TTC549 (cell line): ENCODE measurements at regions not wholly inside any gene's neighbourhood (a gene's known extent, or its start where the extent isn't known, plus 50 kb on each side); places are given as distances from the start of the nearest gene placed in this dataset.

Experiments
- FAIRE-seq: peaks from 2 replicates; lab custom pipeline; 2012; peaks lifted over from hg19 to GRCh38; lab: Jason Lieb, UNC

DNA sequence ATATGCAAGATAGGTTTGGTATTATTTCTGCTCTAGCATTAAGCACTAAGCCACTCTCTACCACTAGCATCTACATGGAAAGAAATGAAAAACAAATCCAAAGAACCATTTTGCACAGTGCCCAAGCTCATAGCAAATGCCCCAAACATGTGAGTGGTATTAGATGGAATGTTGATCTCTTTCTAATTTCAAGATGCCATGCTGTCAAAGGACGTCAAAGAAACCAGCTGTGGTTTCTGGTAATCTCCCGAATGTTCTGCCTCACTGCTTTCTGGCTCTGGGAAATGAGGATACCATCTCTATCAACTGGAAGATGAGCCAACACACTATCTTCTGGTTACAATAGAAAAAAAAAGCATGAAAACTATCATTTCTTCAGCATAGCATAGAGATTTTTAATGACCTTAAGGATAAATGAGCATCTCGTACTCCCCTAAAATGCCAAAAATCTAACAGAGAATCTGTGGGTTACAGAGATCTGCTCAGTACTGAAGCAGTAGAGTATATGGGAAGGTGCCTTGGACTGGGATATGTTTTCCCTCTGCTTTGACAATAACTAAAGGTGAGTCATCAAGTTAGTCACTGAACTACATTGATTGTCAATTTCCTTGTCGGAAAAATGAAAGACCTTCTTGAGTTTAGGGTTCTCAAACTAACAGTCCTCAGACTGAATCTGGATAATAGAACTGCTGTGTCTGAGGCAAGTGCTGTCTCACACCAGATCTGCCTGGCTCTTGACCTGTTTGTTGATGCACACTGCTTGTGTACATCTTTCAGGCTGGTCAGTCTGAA, 244.8 kb upstream of the NCKAP5 start:
- no peak for FAIRE-seq

DNA sequence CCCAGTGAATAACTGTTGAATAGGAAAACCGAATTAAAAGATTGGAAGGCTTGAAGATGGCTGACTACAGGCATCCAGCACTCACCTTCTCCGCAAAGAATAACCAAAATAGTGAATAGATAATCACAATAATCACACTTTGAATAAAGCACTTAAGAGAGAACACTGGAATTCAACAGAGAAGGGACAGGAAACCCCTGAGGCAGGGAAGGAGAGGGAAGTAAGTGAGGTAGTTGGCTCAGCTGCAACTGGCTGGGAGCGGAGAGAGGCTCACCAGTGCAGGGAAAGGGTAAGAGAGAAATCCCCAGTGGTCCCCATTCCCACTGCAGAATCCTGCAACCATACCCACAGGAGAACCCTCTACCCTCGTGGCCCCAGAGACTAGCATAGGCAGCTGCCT, 246.6 kb upstream of the NCKAP5 start:
- no peak for FAIRE-seq

DNA sequence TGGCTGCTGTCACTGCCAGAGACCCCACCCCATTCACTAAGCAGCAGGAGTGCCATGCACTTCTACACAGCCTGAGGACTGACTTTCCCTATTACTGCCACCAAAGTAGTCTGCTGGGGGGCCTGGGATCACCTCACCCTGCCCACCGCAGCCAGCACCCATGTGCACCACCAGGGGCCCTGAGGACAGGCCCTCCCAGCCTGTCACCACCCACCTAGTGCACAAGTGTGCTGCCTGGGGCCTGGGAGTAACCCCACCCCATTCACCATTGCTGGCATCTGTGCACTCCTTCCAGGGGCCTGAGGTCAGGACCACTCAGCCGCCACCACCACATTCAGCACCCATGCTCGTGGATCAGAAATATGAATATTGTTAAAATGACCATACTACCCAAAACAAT, 247.8 kb upstream of the NCKAP5 start:
- no peak for FAIRE-seq

DNA sequence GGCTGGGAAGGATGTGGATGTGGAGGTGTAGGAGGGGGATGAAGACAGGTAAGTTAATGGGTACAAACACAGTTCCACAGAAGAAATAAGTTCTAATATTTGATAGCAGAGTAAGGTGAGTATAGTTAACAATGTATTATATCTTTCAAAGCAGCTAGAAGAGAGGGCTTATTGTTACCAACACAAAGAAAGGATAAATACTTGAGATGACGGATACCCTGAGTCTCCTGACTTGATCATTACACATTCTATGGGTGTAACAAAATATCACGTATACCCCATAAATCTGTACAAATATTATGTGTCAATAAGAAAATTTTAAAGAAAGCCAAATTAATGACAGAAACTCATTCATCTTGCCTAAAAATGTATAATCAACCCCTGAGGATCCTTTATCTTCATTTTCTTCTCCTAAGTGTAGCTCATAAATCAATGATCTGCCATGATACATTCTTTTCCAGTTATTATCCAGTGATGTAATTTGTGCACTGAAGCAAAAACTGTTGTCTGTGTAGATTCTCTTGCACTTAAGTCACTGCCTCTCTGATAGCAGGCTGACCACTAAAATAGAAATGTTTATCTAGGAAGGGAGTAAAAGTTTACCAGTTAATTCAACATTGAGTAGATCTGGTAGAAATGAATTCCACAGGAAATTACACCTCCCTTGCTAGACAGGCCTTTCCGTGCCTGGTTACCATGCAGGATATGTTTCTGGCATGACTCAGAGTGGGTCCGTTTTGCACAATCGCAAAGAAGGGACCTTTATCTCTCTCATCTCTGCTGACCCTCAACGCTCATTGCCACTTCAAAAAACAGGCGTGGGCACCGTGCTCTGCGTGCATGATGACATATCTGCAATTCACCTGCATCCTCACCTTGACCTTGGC, 249.7 kb upstream of the NCKAP5 start:
- no peak for FAIRE-seq

DNA sequence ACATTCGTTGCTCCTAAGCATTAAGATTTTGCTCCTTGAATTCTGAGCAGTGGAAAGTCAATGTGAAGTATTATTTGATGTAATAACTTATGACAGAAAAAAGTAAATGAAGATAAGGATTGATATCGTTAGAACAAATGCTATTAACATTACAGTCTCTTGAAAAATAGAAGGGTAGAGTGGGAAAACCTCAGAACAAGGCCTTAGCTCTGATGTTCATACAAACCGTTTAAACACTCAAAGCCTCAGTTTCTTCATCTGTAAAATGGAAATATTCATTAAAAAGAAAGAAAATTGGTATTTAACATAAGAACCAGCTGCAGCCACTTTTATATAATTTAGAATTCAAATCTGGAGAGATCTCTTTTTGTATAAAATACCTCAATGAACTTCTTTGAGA, 250.4 kb upstream of the NCKAP5 start:
- FAIRE-seq = no peak

DNA sequence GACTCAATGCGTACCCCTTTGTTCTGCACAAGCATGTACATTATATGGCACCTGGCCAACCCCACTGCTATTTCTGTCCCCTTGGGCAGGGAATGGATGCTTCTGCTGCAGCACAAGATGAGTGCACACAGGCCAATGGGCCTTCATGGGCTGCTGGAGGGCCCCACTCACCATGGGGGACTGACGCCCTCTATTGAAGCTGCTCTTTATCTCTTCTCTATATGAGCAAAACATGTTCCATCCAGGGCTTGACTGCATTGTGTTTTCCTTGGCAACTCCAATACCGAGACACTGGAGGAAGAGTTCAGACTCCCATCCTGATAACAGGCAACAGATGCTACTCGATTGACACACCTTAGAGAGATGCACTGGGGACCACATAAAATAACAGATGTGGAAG, 251.6 kb upstream of the NCKAP5 start:
- FAIRE-seq = no peak

DNA sequence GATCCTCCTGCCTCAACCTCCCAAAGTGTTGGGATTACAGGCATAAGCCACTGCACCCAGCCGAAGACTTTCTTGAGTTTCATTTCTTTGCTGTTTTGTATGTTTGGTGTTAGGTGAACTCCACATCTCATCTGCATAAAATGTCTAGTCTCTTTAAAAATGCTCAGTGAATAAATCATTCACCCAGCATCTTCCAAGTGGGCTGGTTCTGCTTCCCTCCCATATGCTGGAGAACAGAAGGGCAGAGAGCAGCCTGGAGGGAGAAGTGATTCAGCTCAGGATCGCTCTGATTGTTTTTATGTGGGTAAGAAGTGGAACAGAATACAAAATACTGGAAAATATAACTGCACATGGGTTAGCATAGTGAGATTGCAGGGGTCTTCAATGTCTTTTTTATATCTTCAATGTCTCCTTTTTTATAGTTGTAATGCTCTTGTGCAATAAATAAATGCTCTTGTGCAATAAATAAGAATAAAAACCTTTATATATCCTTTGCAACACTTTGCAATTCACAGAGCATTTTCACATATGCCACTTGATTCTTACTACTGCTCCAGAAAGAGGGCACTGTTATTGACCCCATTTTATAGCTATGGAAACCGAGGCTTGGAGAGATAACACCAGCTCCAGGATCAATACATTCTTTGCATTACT, 253.0 kb upstream of the NCKAP5 start:
- FAIRE-seq = no peak

DNA sequence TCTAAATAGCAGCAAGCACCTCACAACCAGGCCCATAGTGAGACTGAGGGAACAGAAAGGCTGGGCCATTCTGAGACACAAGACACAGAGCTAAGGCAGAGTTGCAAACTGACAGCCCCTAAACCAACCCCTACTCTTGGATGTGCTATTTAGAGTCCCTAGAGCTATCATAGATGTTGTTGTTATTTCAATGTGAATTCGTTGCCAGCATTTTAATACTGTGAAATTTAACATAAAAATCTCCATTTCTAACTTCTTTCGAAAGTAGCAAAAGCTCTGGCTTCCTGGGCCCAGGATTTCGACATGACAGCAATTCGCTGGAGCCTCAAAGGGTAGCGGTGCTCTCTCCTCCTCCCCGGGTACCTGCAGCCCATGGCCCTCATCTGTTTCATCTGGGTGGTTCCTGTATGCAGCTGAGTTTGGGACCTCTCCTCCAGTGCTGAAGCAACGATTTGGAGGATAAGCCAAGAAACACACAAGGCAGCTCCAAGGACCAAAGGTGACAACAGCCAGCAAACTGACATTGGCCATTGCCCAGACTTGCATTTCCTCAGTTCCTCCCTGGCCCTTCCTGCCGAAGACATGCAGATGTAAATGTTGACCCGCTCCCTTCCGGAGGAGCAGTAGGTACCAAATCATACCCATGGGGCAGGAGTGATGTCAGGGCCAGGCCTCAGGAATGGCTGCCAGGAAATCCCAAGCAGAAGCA, 254.4 kb upstream of the NCKAP5 start:
- no peak for FAIRE-seq

DNA sequence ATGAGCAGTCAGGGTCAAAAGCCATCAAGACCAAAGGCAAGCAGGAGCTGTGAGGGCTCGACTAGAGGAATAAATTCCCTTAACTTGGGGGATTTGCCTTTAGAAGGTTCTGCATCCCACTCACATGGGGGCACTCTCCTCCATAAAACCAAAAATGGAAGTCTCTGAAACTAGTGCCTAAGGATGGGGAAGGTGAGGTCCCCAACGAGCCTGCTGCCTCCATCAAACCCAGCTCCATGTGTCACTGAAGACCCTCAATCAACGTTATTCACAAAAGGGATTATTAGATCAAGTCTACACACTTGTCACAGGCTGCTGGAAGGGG, 254.9 kb upstream of the NCKAP5 start:
- no peak for FAIRE-seq

DNA sequence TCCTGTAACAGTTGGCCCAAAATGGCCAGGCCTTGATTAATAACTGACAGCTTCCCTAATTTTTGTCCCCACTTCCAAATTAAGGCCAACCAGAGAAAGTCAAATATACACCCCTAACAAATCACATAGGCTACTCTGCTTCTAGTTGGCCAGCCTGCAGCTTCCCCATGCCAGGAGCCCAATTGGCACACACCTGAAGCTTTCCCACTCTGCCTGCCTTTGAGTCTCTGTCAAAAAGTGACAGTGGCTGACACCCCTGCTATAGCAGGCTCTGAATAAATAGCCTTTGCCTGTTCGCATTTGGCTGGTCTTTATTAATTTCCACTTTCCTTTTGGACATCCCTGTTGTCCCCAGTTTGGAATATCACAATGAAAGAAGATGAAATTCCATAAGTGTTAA, 256.6 kb upstream of the NCKAP5 start:
- no peak for FAIRE-seq

DNA sequence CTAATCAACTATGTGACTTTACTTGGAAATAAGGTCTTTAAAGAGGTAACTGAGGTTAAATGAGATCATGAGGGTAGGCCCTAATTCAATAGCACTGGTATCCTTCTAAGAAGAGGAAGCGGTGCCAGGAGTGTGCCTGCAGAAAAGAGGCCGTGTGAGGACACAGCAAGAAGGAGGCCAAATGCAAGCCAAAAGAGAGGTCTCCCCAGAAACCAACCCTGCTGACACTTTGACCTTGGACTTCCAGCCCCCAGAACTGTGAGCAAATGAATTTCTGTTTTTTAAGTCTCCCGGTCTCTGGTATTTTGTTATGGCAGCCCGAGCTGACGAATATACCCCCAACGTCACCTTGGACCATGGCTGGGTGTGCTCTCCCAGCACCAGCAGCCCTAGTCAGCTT, 257.5 kb upstream of the NCKAP5 start:
- FAIRE-seq = no peak

DNA sequence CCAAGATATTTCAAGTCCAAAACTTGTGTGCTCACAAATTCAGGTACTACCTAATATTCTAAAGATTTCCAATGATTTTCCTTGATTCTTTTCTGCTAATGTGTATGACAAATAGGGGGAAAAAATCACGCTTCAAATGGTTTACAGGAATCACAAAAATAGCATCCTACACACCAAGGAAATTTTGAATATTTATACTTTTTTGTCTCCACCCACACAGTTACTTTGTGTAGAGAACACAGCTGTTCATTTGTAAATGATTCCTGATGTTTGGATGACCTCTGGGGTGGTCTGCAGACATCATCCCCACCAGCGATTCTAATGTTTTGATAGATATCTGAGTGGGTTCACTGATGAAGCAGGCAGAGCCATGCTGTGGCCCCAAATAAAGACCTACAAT, 260.6 kb upstream of the NCKAP5 start:
- no peak for FAIRE-seq

DNA sequence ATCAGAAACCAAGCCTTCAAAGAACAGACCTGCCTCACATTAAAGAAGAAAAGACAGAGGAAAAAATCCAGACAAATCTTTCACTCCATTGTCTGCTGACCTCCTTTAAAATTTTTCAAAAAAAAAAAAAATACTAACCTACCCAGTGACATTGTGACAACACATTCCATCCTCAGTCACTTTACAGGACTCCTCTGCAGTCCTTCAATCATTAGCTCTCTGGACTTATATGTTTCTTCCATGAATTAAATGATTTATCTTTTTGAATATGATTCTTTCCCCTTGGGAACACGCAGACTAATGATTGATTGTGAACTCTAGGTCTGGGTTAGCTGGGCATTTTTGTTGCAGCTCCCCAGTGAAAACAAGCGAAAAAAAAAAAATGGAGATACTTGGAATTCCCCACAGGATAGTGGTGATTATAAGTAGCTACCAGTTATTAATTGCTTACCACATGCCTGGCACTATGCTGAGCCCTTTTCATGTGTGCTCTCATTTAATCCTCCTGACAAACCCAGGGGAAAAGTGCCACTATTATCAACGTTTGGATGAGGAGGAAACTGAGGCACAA, 261.3 kb upstream of the NCKAP5 start:
- no peak for FAIRE-seq

DNA sequence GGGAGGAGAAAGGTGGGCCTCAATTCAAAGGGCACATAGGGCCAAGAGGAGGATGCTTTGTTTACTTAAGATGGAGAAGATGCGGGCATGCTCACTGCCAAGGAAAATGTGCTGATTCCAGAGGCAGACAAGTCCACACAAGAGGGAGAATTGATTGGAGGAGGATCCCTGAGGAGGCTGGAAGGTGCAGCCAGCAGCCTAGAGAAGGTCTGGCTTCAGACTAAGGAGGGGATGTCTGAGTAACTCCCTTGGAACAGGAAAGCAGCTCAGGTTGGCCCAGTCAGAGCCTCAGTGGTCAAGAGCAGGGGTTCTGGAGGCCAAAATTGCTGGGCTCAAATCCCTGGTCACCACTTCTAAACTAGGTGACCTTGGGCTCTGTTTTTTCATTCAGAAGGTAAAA, 265.5 kb upstream of the NCKAP5 start:
- no peak for FAIRE-seq

DNA sequence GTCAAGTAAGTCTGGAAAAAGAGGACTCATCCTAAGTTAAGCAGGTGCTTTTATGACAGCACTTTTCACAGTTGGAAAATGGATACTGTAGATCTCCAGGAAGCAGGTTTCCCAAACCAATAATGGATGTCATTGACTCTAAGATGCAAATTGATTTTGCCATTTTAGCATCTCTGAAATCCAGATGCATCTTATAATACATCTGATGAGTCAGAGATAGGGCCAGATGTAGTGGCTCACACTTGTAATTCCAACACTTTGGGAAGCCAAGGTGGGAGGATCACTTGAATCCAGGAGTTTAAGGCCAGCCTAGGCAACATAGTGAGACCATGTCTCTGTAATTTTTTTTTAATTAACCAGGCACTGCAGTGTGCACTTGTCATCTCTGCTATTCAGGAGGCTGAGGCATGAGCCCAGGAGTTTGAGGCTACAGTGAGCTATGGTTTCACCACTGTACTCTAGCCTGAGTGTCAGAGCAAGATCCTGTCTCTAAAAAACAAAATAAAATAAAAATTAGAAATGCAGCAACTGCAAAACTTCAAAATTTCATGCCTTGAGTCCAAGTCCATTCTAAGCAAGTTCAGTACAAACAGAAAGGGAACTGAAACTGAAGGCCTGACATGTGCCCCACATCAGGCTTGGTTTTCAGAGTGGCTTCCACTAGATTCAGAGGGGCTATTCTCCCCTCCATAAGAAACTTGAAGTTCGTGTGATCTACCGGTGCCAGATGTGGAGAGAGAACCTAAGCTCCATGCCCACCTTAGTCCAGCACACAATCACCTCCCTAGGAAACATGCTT, 267.8 kb upstream of the NCKAP5 start:
- no peak for FAIRE-seq

DNA sequence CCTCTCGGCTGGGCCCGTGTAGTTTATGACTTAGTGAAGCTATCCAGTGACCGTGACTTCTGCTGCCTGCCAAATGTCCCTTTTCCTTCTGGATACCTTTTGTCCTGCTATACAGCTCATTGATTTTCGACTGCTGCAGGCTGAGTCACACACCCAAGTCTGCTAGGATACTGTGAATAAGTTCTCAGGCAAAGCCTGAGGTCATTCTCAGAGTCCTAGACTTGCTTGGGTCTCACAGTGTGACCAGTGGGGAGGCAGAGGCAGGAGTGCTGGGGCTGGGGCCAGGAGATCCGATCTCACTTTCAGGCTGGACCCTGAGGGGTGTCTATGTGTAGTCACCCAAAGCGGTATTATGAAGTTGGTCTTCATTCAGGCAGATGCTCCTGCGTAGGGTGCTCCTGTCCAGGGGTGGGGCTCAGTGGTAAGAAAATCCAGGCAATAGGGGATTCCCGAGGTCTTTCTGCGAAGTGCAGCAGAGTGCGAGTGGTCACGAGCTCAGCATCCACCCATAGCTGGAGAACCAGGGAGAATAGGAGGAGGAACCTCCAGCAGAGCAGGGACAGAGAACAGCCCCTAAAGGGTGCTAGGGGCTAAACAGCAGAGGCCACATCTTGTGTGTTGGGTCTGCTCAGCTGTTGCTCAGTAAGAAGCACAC, 268.6 kb upstream of the NCKAP5 start:
- no peak for FAIRE-seq

DNA sequence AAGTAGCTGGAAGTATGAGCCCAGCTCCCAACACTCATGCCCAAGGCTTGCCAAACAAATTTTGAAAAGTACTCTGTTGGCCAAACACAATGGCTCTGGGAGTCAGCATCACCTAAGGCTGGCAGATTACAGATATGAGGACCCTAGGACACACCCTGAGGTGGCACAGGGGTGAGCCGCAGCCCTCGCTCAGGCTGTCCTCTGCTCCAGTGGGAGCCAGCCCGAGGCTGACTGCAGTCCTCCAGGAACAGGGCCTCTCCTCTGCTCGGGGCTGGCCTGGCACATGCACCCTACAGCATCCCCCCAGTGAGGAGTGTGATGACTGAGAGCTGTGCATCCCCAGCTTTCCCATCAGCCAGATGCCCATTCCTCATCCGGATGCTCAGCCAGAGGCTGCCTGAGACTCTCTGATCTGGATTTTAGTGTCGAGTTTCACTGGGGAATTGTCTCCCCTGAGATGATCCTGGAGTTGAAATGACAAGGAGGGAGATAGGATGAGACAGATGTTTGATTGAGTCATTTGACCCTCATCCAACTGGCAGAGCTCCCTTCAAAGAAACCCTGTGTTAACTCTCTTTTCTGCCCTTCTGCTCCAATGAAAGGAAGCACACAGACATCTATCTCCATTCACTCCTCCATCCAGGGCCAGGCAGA, 269.3 kb upstream of the NCKAP5 start:
- FAIRE-seq = no peak

DNA sequence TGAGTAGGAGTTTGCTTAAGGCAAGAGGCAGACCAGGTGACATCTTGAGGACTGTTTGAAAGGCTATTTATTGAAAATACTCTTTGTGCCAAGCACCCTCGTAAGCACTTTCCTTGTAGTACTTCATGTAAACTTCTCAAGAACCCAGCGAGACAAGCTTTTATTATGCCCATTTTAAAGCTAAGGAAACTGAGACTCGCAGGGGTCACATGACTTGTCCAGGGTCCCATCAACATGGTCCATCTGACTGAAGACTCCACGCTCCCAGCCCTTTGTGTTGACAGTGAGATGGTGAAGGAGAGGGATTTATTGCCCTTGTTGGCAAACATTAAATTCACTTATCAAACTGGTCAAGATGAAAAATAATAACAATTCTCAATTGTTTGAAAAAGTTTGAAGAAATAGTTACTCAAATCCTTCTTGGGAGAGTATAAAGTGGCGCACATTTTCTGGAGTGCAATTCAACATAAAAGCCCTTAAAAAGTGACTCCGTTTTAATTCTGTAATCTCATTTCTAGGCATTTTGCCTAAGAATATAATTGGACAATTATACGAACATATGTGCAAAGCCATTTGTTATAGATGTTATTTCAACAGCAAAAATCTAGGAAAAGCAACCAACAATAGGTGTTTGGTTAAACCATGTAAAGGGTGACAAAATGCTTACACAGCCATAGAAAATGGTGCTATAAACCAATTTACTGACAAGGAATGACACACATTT, 270.5 kb upstream of the NCKAP5 start:
- FAIRE-seq = no peak

DNA sequence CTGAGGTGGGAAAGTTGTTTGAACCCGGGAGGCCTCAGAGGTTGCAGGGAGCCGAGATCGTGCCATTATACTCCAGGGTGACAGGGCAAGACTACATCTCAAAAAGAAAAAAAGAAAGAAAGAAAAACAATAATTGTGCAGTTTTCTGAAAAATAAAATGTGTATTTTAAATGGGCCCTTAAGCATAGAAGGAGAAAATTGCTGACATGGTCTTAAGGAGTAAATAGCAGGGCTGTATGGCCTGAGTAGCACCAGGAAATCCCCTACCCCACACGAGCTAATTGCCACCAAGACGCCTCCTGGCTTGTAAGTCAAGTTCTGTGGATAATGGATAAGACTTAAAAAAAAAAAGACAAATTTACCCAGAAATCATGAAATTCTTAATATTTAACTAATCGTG, 271.4 kb upstream of the NCKAP5 start:
- no peak for FAIRE-seq

DNA sequence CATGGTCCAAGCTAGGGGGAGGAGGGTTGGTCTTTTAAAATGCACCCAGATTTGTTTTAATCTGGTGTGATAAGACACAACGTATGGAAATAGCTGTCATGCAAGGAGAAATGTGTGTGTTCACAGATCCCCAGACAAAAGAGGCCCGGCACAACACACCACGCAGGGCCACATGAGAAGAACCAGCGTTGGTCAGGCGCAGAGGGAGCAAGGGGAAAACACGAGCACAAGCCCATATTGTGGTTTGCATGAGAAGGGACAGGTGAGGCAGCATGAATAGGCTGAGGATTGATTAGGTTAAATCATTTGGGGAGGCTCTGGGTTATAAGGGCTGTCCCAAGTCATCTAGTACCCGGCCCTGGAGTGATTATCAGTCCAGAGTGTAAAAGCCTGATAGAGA, 272.5 kb upstream of the NCKAP5 start:
- no peak for FAIRE-seq
